Lower lobe of right lung (tissue), 2 donors: ENCODE measurements at regions not wholly inside any gene's neighbourhood (a gene's known extent, or its start where the extent isn't known, plus 50 kb on each side); places are given as distances from the start of the nearest gene placed in this dataset.

Source experiments
- ATAC-seq, 2 donors: fragments of 200-7000 bp; cut with Tn5 transposase; one replicate each; pipeline ENCODE4 v1.9.1; 2020 to 2022; ENCODE audit warnings: mild to moderate bottlenecking in 2 of 2, moderate library complexity in 2 of 2
- DNase-seq: peaks from one replicate; pipeline ENCODE4 v3.0.0-alpha.2; 2020
- H3K27ac ChIP-seq: fragments of 200-600 bp; one replicate; pipeline ENCODE4 v1.8.0; 2022
- H3K27me3 ChIP-seq: fragments of 200-600 bp; one replicate; pipeline ENCODE4 v1.8.0; 2022; ENCODE audit warnings: low read depth
- H3K36me3 ChIP-seq: fragments of 200-600 bp; one replicate; pipeline ENCODE4 v1.8.0; 2022; ENCODE audit warnings: mild to moderate bottlenecking
- H3K4me1 ChIP-seq: fragments of 200-600 bp; one replicate; pipeline ENCODE4 v1.8.0; 2022
- H3K4me3 ChIP-seq: fragments of 200-600 bp; one replicate; pipeline ENCODE4 v1.8.0; 2022; ENCODE audit warnings: mild to moderate bottlenecking
- H3K9me3 ChIP-seq: fragments of 200-600 bp; one replicate; pipeline ENCODE4 v1.8.0; 2022
- intact Hi-C: fragments of 100-400 bp; cut with DNase I; formaldehyde crosslinking; loops from one replicate; pipeline ENCODE4 v1.11.0; 2022
- TF ChIP-seq, protein P1 (sequence below): fragments of 200-600 bp; IDR thresholded peaks from one replicate; pipeline ENCODE4 v1.8.0; 2022; ENCODE audit warnings: antibody characterized with exemption, mild to moderate bottlenecking
- donor health status: DM: no; HTN: yes; CAD: no; lungs with severe emphysema.

DNA sequence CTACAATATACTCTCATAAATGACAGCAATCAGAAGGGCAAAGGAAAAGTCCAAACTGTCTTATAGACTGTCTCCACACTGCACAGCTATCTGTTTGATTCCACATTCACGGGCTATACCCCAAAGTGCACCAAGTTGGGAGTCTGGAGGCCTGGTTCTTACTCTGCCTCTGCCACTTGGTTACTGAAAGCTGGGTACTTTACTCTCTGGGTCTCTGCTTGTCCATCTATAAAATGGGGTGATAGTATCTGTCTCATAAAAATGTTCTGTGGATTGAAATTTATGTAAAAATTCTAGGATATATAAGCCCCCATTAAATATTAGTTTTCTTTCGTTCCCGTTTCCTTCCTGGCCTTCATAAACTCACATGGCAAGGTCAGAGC, 86.5 kb downstream of the CD164 start:
- H3K9me3 ChIP-seq: no peaks in the 10 kb centered on the region
- intact Hi-C loops: no loop called here
- peaks cover 14% of the 10 kb centered on the region for H3K4me1 ChIP-seq
- no peak overlapping the region for H3K4me3 ChIP-seq
- H3K27me3 ChIP-seq: peaks cover 2% of the 10 kb centered on the region
- DNase-seq (no peak), ATAC-seq (no peak)
- no peak overlapping the region for H3K27ac ChIP-seq
- H3K36me3 ChIP-seq: no peaks in the 10 kb centered on the region
- TF ChIP-seq, protein P1, sequence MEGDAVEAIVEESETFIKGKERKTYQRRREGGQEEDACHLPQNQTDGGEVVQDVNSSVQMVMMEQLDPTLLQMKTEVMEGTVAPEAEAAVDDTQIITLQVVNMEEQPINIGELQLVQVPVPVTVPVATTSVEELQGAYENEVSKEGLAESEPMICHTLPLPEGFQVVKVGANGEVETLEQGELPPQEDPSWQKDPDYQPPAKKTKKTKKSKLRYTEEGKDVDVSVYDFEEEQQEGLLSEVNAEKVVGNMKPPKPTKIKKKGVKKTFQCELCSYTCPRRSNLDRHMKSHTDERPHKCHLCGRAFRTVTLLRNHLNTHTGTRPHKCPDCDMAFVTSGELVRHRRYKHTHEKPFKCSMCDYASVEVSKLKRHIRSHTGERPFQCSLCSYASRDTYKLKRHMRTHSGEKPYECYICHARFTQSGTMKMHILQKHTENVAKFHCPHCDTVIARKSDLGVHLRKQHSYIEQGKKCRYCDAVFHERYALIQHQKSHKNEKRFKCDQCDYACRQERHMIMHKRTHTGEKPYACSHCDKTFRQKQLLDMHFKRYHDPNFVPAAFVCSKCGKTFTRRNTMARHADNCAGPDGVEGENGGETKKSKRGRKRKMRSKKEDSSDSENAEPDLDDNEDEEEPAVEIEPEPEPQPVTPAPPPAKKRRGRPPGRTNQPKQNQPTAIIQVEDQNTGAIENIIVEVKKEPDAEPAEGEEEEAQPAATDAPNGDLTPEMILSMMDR: no peak

DNA sequence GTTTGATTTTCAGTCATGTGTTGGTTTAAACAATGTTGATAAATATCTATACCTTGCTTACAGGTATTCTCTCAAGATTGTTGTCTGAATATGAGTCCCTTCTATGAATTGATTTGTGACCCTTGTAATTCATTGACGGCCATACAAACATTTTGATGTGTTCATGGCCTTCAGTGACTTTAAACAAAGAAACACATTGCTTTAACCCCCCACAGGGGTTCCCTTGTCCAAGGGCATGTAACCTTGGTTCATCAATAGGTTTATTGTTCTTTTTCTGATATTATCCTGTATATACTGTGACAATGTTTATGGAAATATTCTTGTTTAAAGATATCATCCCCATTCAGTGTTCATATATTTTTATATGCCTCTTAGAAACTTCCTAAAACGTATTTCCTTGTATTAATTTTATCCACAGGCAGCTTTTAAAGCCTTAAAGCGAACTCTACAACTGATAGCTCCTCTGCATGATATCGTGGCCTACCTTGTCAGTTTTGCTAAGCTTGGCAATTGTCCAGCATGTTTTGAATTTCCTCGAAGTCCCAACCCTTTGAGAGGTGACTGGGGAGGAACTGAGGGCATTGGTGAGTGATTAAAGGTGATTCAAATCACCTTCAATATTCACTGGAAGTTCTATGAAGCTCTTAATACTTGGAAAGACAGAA, 87.0 kb downstream of the CD164 start:
- DNase-seq: no peak
- TF ChIP-seq, protein P1: no peak
- intact Hi-C loops: no loop called here
- no peak overlapping the region for H3K27ac ChIP-seq
- ATAC-seq: no peak
- peaks cover 13% of the 10 kb centered on the region for H3K4me1 ChIP-seq
- no peak overlapping the region for H3K4me3 ChIP-seq
- H3K9me3 ChIP-seq: no peaks in the 10 kb centered on the region
- no peaks in the 10 kb centered on the region for H3K36me3 ChIP-seq
- H3K27me3 ChIP-seq: peaks cover 6% of the 10 kb centered on the region

DNA sequence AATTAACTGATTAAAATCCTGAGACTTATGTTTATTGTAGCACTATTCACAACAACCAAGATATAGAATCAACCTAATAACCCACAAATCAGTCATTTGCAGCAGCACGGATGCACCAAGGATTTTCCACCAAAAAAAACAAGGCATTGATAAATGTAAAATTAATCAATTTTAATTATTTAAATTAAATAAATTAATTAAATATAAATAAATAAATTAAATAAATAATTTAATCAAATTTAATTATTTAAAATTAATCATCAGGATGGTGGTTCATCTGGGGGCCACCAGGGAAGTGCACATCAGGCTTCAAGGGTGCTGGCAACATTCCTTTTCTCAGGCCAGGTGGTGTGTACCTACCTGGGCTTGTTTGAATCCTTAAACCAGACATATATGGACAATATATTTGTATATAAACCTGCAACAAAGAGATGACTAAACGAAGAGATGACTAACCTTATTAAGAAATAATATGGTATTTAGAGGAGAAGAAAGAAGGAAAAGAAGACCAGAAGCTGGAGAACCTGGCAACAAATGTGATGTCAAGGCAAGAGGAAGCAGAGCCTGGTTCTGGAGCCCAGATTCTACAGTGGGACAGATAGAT, 89.2 kb downstream of the CD164 start:
- TF ChIP-seq, protein P1: no peak
- H3K27me3 ChIP-seq: peaks cover 6% of the 10 kb centered on the region
- intact Hi-C loops: no loop called here
- H3K9me3 ChIP-seq: no peaks in the 10 kb centered on the region
- DNase-seq: no peak
- H3K4me3 ChIP-seq: no peak overlapping the region
- H3K4me1 ChIP-seq: peaks cover 9% of the 10 kb centered on the region
- H3K36me3 ChIP-seq: no peaks in the 10 kb centered on the region
- no peak overlapping the region for H3K27ac ChIP-seq
- ATAC-seq: no peak

DNA sequence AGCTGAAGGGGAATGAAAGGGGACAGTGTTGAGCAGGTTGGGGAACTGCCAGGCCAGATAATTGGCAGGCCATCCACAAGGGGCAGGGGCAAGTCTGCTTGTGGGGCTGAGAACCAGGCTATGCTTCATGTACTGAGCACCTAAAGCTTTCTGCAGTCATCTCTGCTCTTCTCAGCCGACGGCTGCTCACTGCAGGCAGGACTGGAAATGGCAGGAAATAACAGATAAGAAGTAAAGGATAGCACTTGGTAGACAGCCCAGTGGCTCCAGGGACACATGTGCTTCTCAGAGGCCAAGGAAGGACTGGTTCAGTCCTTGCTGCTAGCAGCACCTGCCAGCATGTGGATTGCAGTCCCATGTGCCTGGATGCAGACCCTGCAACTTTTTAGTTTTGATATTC, 89.8 kb downstream of the CD164 start:
- Histone ChIP-seq H3K9me3 (no peaks in the 10 kb centered on the region), H3K36me3 (no peaks in the 10 kb centered on the region), H3K27me3 (peaks cover 6% of the 10 kb centered on the region), H3K4me3 (no peak overlapping the region), H3K4me1 (peaks cover 9% of the 10 kb centered on the region), H3K27ac (no peak overlapping the region)
- intact Hi-C loops: no loop called here
- ATAC-seq (no peak), DNase-seq (no peak)
- TF ChIP-seq, protein P1: no peak

DNA sequence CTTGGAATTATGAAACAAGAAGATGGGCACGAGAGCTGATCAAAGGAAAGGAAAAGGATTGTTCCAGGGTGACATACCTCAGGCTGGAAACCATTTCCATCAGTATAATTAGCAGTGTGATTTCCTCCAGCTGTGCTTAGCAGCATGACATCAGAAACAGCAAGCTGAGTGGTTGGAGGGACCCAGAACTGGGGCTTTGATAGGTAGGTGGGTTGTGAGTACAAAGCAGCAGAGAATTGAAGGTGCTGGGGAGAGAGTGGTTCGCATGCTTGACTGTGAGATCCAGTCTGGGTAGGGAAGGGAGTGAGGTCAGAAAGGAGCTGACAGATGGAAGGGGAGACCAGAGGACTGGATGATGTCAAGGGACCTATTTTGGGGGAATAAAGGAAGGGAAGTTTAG, 90.4 kb downstream of the CD164 start:
- no peak overlapping the region for H3K4me3 ChIP-seq
- no peak for DNase-seq
- ATAC-seq: no peak
- peaks cover 4% of the 10 kb centered on the region for H3K4me1 ChIP-seq
- H3K36me3 ChIP-seq: no peaks in the 10 kb centered on the region
- H3K9me3 ChIP-seq: no peaks in the 10 kb centered on the region
- intact Hi-C loops: no loop called here
- TF ChIP-seq, protein P1: no peak
- H3K27me3 ChIP-seq: peaks cover 6% of the 10 kb centered on the region
- no peak overlapping the region for H3K27ac ChIP-seq
